ENCODE measurements at regions not wholly inside any gene's neighbourhood (a gene's known extent, or its start where the extent isn't known, plus 50 kb on each side); places are given as distances from the start of the nearest gene placed in this dataset.

DNA sequence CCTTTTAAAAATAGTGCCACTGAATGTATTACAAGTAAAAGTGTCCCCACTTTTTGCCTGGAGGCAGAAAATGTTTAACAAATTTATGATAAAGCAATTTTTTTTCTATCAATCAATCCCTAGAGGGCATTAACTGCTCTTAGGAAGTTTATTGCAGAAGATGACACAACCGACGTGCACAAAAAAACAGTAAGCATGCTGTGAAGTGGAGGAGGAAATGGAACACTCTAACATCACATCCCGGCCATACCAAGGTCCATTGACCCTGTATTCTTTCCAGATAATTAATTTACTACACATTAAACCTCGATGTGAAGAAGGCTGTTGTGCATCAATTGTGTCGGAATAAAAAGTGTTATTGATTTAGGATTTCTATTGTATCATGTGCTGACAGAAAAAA is 264.9 kb upstream of the NR5A2 start (continued):
- TF ChIP-seq, protein P1, sequence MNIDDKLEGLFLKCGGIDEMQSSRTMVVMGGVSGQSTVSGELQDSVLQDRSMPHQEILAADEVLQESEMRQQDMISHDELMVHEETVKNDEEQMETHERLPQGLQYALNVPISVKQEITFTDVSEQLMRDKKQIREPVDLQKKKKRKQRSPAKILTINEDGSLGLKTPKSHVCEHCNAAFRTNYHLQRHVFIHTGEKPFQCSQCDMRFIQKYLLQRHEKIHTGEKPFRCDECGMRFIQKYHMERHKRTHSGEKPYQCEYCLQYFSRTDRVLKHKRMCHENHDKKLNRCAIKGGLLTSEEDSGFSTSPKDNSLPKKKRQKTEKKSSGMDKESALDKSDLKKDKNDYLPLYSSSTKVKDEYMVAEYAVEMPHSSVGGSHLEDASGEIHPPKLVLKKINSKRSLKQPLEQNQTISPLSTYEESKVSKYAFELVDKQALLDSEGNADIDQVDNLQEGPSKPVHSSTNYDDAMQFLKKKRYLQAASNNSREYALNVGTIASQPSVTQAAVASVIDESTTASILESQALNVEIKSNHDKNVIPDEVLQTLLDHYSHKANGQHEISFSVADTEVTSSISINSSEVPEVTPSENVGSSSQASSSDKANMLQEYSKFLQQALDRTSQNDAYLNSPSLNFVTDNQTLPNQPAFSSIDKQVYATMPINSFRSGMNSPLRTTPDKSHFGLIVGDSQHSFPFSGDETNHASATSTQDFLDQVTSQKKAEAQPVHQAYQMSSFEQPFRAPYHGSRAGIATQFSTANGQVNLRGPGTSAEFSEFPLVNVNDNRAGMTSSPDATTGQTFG (tag by site-specific recombination; IDR thresholded peaks at IDR 0.05; ENCODE audit: borderline replicate concordance): no peak
- no peak for TF ChIP-seq ZNF529 (tag by site-specific recombination; IDR thresholded peaks at IDR 0.05; ENCODE audit: insufficient replicate concordance)

- Histone ChIP-seq H3K9me3 (ENCODE audit: control insufficient read depth, insufficient read depth, low read depth, low read length) (no peaks in the 10 kb centered on the region), H3K4me1 (ENCODE audit: control insufficient read depth, insufficient read depth, low read length) (no peaks in the 10 kb centered on the region), H3K4me3 (ENCODE audit: low read depth, low read length) (no peak overlapping the region), H3K36me3 (ENCODE audit: control insufficient read depth in 2 of 2, insufficient read depth in 1 of 2, low read length in 2 of 2) (no peaks in the 10 kb centered on the region), H3K27ac (ENCODE audit: extremely low read depth, low read depth, low read length) (no peak overlapping the region)
- TF ChIP-seq SALL2 (tag by site-specific recombination; IDR thresholded peaks at IDR 0.05; ENCODE audit: borderline replicate concordance) (no peak), SETDB1 (IDR thresholded peaks at IDR 0.05; ENCODE audit: insufficient read length, low read length) (peak; percentile 97), ZNF549 (tag by site-specific recombination; IDR thresholded peaks at IDR 0.05) (0 out of 2 replicates have a peak, but pooled peaks have one; percentile 3), TRIM28 (IDR thresholded peaks at IDR 0.05; ENCODE audit: borderline replicate concordance, low read length) (peak; percentile 85; the same call in 1 of the 2 replicates), GLIS2 (tag by site-specific recombination; IDR thresholded peaks at IDR 0.05) (no peak)
- ChIA-PET POLR2A (no interaction called here), CTCF (interaction anchor here (0.7 kb wide), 1 partner anchor 420 kb away, joined by 3 read pairs; no protein-coding TSS in a partner anchor)
These were observed 261.2 kb upstream of the NR5A2 start for GRCh38 chr1:199766218-199766792.

- Histone ChIP-seq H3K9me3 (ENCODE audit: control insufficient read depth, insufficient read depth, low read depth, low read length) (no peaks in the 10 kb centered on the region), H3K4me1 (ENCODE audit: control insufficient read depth, insufficient read depth, low read length) (no peaks in the 10 kb centered on the region), H3K36me3 (ENCODE audit: control insufficient read depth in 2 of 2, insufficient read depth in 1 of 2, low read length in 2 of 2) (no peaks in the 10 kb centered on the region), H3K4me3 (ENCODE audit: low read depth, low read length) (no peak overlapping the region), H3K27ac (ENCODE audit: extremely low read depth, low read depth, low read length) (no peak overlapping the region)
- ChIA-PET POLR2A (no interaction called here), CTCF (no interaction called here)
- TF ChIP-seq ZNF585B (tag by site-specific recombination; IDR thresholded peaks at IDR 0.05): no peak
- no peak for TF ChIP-seq MZF1 (tag by site-specific recombination; IDR thresholded peaks at IDR 0.05; ENCODE audit: borderline replicate concordance)
- TF ChIP-seq ZNF658 (tag by site-specific recombination; IDR thresholded peaks at IDR 0.05): no peak
- no peak for TF ChIP-seq ZNF366 (tag by site-specific recombination; conservative IDR thresholded peaks at IDR 0.05)
- TF ChIP-seq ZBTB21 (tag by site-specific recombination; IDR thresholded peaks at IDR 0.05): no peak
- no peak for TF ChIP-seq IKZF3 (tag by site-specific recombination; IDR thresholded peaks at IDR 0.05)
- TF ChIP-seq MEIS1 (CRISPR knock-in tag; IDR thresholded peaks at IDR 0.05; ENCODE audit: borderline replicate concordance): no peak
- TF ChIP-seq, protein P2, sequence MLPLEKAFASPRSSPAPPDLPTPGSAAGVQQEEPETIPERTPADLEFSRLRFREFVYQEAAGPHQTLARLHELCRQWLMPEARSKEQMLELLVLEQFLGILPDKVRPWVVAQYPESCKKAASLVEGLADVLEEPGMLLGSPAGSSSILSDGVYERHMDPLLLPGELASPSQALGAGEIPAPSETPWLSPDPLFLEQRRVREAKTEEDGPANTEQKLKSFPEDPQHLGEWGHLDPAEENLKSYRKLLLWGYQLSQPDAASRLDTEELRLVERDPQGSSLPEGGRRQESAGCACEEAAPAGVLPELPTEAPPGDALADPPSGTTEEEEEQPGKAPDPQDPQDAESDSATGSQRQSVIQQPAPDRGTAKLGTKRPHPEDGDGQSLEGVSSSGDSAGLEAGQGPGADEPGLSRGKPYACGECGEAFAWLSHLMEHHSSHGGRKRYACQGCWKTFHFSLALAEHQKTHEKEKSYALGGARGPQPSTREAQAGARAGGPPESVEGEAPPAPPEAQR (tag by site-specific recombination; IDR thresholded peaks at IDR 0.05): no peak
- TF ChIP-seq ZNF510 (tag by site-specific recombination; IDR thresholded peaks at IDR 0.05; ENCODE audit: insufficient replicate concordance): no peak
- TF ChIP-seq, protein P3, sequence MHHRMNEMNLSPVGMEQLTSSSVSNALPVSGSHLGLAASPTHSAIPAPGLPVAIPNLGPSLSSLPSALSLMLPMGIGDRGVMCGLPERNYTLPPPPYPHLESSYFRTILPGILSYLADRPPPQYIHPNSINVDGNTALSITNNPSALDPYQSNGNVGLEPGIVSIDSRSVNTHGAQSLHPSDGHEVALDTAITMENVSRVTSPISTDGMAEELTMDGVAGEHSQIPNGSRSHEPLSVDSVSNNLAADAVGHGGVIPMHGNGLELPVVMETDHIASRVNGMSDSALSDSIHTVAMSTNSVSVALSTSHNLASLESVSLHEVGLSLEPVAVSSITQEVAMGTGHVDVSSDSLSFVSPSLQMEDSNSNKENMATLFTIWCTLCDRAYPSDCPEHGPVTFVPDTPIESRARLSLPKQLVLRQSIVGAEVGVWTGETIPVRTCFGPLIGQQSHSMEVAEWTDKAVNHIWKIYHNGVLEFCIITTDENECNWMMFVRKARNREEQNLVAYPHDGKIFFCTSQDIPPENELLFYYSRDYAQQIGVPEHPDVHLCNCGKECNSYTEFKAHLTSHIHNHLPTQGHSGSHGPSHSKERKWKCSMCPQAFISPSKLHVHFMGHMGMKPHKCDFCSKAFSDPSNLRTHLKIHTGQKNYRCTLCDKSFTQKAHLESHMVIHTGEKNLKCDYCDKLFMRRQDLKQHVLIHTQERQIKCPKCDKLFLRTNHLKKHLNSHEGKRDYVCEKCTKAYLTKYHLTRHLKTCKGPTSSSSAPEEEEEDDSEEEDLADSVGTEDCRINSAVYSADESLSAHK (tag by site-specific recombination; IDR thresholded peaks at IDR 0.05): no peak
These were observed 259.8 kb upstream of the NR5A2 start for GRCh38 chr1:199767700-199768099.

Data from HEK293 (cell line).